ENCODE measurements at regions not wholly inside any gene's neighbourhood (a gene's known extent, or its start where the extent isn't known, plus 50 kb on each side); places are given as distances from the start of the nearest gene placed in this dataset.

- DNase-seq = no peak
Measured at GRCh38 chr4:138964716-138965426, 50.7 kb upstream of the NOCT start.

GRCh38 chr4:138963412-138963811, 52.2 kb upstream of the NOCT start:
- DNase-seq = no peak

- DNase-seq = no peak
Measured at GRCh38 chr4:138961664-138962063, 53.9 kb upstream of the NOCT start.

GRCh38 chr4:138961129-138961528, 54.5 kb upstream of the NOCT start:
- DNase-seq = no peak

- no peak for DNase-seq
Measured at GRCh38 chr4:138960175-138960710, 55.3 kb upstream of the NOCT start.

GRCh38 chr4:138959097-138959815, 56.3 kb upstream of the NOCT start:
- no peak for DNase-seq

GRCh38 chr4:138958519-138958918, 57.1 kb upstream of the NOCT start:
- DNase-seq = peak; percentile 11

- no peak for DNase-seq
Measured at GRCh38 chr4:138957302-138957701, 58.3 kb upstream of the NOCT start.

- DNase-seq = no peak
Measured at GRCh38 chr4:138954428-138954827, 61.2 kb upstream of the NOCT start.

- DNase-seq = peak; percentile 28
Measured at GRCh38 chr4:138953961-138954371, 61.6 kb upstream of the NOCT start.

GRCh38 chr4:138952411-138952810, 63.2 kb upstream of the NOCT start:
- DNase-seq = no peak

- DNase-seq = no peak
Measured at GRCh38 chr4:138951764-138952163, 63.8 kb upstream of the NOCT start.

GRCh38 chr4:138949866-138950265, 65.7 kb upstream of the NOCT start:
- DNase-seq = no peak

- no peak for DNase-seq
Measured at GRCh38 chr4:138948918-138949317, 66.7 kb upstream of the NOCT start.

GRCh38 chr4:138946306-138946705, 69.3 kb upstream of the NOCT start:
- DNase-seq = no peak

- DNase-seq = no peak
Measured at GRCh38 chr4:138945840-138946239, 69.7 kb upstream of the NOCT start.

- DNase-seq = no peak
Measured at GRCh38 chr4:138945401-138945800, 70.2 kb upstream of the NOCT start.

- no peak for DNase-seq
Measured at GRCh38 chr4:138943893-138944292, 71.7 kb upstream of the NOCT start.

GRCh38 chr4:138941037-138941436, 74.5 kb upstream of the NOCT start:
- no peak for DNase-seq

GRCh38 chr4:138939960-138940359, 75.6 kb upstream of the NOCT start:
- DNase-seq = no peak

- peak; percentile 71 for DNase-seq
Measured at GRCh38 chr4:138938366-138938690, 77.3 kb upstream of the NOCT start.

- DNase-seq = no peak
Measured at GRCh38 chr4:138935135-138935807, 80.3 kb upstream of the NOCT start.

- peak; percentile 24 for DNase-seq
Measured at GRCh38 chr4:138927072-138927471, 88.5 kb upstream of the NOCT start.

GRCh38 chr4:138925495-138925894, 90.1 kb upstream of the NOCT start:
- no peak for DNase-seq

All from dermis blood vessel endothelial cell (primary cell).